ENCODE measurements at regions not wholly inside any gene's neighbourhood (a gene's known extent, or its start where the extent isn't known, plus 50 kb on each side); places are given as distances from the start of the nearest gene placed in this dataset.

GRCh38 chr1:115233598-115233997 lies 104.5 kb downstream of the NGF start:
- H3K79me2 ChIP-seq (ENCODE audit: control insufficient read depth, insufficient read depth, low read length, unreplicated experiment) = no peaks in the 10 kb centered on the region
- no peaks in the 10 kb centered on the region for H3K36me3 ChIP-seq (ENCODE audit: insufficient read depth, low read length)
- no peak overlapping the region for H2AFZ ChIP-seq (ENCODE audit: low read length, unreplicated experiment)
- H3K27ac ChIP-seq (ENCODE audit: low read depth, low read length) = no peak overlapping the region
- H3K27me3 ChIP-seq (ENCODE audit: insufficient read depth, low read length) = no peaks in the 10 kb centered on the region
- no peaks in the 10 kb centered on the region for H3K4me1 ChIP-seq (ENCODE audit: control insufficient read depth, insufficient read depth, low read length, unreplicated experiment)
- H3K4me3 ChIP-seq (ENCODE audit: low read depth, low read length) = no peak overlapping the region

- Histone ChIP-seq H3K36me3 (ENCODE audit: insufficient read depth, low read length) (no peaks in the 10 kb centered on the region), H3K27me3 (ENCODE audit: insufficient read depth, low read length) (no peaks in the 10 kb centered on the region), H3K4me1 (ENCODE audit: control insufficient read depth, insufficient read depth, low read length, unreplicated experiment) (no peaks in the 10 kb centered on the region), H3K79me2 (ENCODE audit: control insufficient read depth, insufficient read depth, low read length, unreplicated experiment) (no peaks in the 10 kb centered on the region), H3K4me3 (ENCODE audit: low read depth, low read length) (no peak overlapping the region), H3K27ac (ENCODE audit: low read depth, low read length) (no peak overlapping the region), H2AFZ (ENCODE audit: low read length, unreplicated experiment) (no peak overlapping the region)
Observed at GRCh38 chr1:115230281-115230680, 107.8 kb downstream of the NGF start.

- H3K27ac ChIP-seq (ENCODE audit: low read depth, low read length) = no peak overlapping the region
- H3K27me3 ChIP-seq (ENCODE audit: insufficient read depth, low read length) = no peaks in the 10 kb centered on the region
- H3K4me3 ChIP-seq (ENCODE audit: low read depth, low read length) = no peak overlapping the region
Observed at GRCh38 chr1:115229016-115229415, 109.0 kb downstream of the NGF start.

GRCh38 chr1:115228191-115228590 lies 109.9 kb downstream of the NGF start:
- Histone ChIP-seq H3K27ac (ENCODE audit: low read depth, low read length) (no peak overlapping the region), H3K27me3 (ENCODE audit: insufficient read depth, low read length) (no peaks in the 10 kb centered on the region), H3K36me3 (ENCODE audit: insufficient read depth, low read length) (no peaks in the 10 kb centered on the region), H2AFZ (ENCODE audit: low read length, unreplicated experiment) (peak overlapping the region; percentile 22), H3K4me1 (ENCODE audit: control insufficient read depth, insufficient read depth, low read length, unreplicated experiment) (no peaks in the 10 kb centered on the region), H3K79me2 (ENCODE audit: control insufficient read depth, insufficient read depth, low read length, unreplicated experiment) (no peaks in the 10 kb centered on the region), H3K4me3 (ENCODE audit: low read depth, low read length) (no peak overlapping the region)

More at GRCh38 chr1:115229016-115229415, 109.0 kb downstream of the NGF start:
- Histone ChIP-seq H3K79me2 (ENCODE audit: control insufficient read depth, insufficient read depth, low read length, unreplicated experiment) (no peaks in the 10 kb centered on the region), H2AFZ (ENCODE audit: low read length, unreplicated experiment) (no peak overlapping the region), H3K36me3 (ENCODE audit: insufficient read depth, low read length) (no peaks in the 10 kb centered on the region), H3K4me1 (ENCODE audit: control insufficient read depth, insufficient read depth, low read length, unreplicated experiment) (no peaks in the 10 kb centered on the region)

- Histone ChIP-seq H3K27ac (ENCODE audit: low read depth, low read length) (0 out of 2 replicates have a peak overlapping the region, but pooled peaks have one; percentile 21), H2AFZ (ENCODE audit: low read length, unreplicated experiment) (peak overlapping the region; percentile 22), H3K4me3 (ENCODE audit: low read depth, low read length) (no peak overlapping the region), H3K4me1 (ENCODE audit: control insufficient read depth, insufficient read depth, low read length, unreplicated experiment) (no peaks in the 10 kb centered on the region), H3K36me3 (ENCODE audit: insufficient read depth, low read length) (no peaks in the 10 kb centered on the region), H3K79me2 (ENCODE audit: control insufficient read depth, insufficient read depth, low read length, unreplicated experiment) (no peaks in the 10 kb centered on the region), H3K27me3 (ENCODE audit: insufficient read depth, low read length) (no peaks in the 10 kb centered on the region)
Observed at GRCh38 chr1:115227346-115228082, 110.5 kb downstream of the NGF start.

- Histone ChIP-seq H3K79me2 (ENCODE audit: control insufficient read depth, insufficient read depth, low read length, unreplicated experiment) (no peaks in the 10 kb centered on the region), H3K27me3 (ENCODE audit: insufficient read depth, low read length) (no peaks in the 10 kb centered on the region), H3K36me3 (ENCODE audit: insufficient read depth, low read length) (no peaks in the 10 kb centered on the region), H2AFZ (ENCODE audit: low read length, unreplicated experiment) (no peak overlapping the region), H3K4me3 (ENCODE audit: low read depth, low read length) (no peak overlapping the region), H3K27ac (ENCODE audit: low read depth, low read length) (no peak overlapping the region), H3K4me1 (ENCODE audit: control insufficient read depth, insufficient read depth, low read length, unreplicated experiment) (no peaks in the 10 kb centered on the region)
Observed at GRCh38 chr1:115225993-115226685, 111.9 kb downstream of the NGF start.

- Histone ChIP-seq H3K79me2 (ENCODE audit: control insufficient read depth, insufficient read depth, low read length, unreplicated experiment) (no peaks in the 10 kb centered on the region), H3K27me3 (ENCODE audit: insufficient read depth, low read length) (no peaks in the 10 kb centered on the region), H3K4me1 (ENCODE audit: control insufficient read depth, insufficient read depth, low read length, unreplicated experiment) (no peaks in the 10 kb centered on the region), H2AFZ (ENCODE audit: low read length, unreplicated experiment) (no peak overlapping the region), H3K4me3 (ENCODE audit: low read depth, low read length) (no peak overlapping the region), H3K36me3 (ENCODE audit: insufficient read depth, low read length) (no peaks in the 10 kb centered on the region), H3K27ac (ENCODE audit: low read depth, low read length) (no peak overlapping the region)
Observed at GRCh38 chr1:115224636-115225035, 113.4 kb downstream of the NGF start.

- H3K4me1 ChIP-seq (ENCODE audit: control insufficient read depth, insufficient read depth, low read length, unreplicated experiment) = no peaks in the 10 kb centered on the region
- H2AFZ ChIP-seq (ENCODE audit: low read length, unreplicated experiment) = no peak overlapping the region
- H3K27ac ChIP-seq (ENCODE audit: low read depth, low read length) = no peak overlapping the region
- no peaks in the 10 kb centered on the region for H3K36me3 ChIP-seq (ENCODE audit: insufficient read depth, low read length)
- no peak overlapping the region for H3K4me3 ChIP-seq (ENCODE audit: low read depth, low read length)
- no peaks in the 10 kb centered on the region for H3K79me2 ChIP-seq (ENCODE audit: control insufficient read depth, insufficient read depth, low read length, unreplicated experiment)
- no peaks in the 10 kb centered on the region for H3K27me3 ChIP-seq (ENCODE audit: insufficient read depth, low read length)
Observed at GRCh38 chr1:115222616-115223402, 115.2 kb downstream of the NGF start.

- Histone ChIP-seq H3K27me3 (ENCODE audit: insufficient read depth, low read length) (no peaks in the 10 kb centered on the region), H3K4me3 (ENCODE audit: low read depth, low read length) (no peak overlapping the region), H2AFZ (ENCODE audit: low read length, unreplicated experiment) (no peak overlapping the region), H3K4me1 (ENCODE audit: control insufficient read depth, insufficient read depth, low read length, unreplicated experiment) (no peaks in the 10 kb centered on the region), H3K36me3 (ENCODE audit: insufficient read depth, low read length) (no peaks in the 10 kb centered on the region), H3K27ac (ENCODE audit: low read depth, low read length) (no peak overlapping the region), H3K79me2 (ENCODE audit: control insufficient read depth, insufficient read depth, low read length, unreplicated experiment) (no peaks in the 10 kb centered on the region)
Observed at GRCh38 chr1:115220340-115221270, 117.4 kb downstream of the NGF start.

- Histone ChIP-seq H3K27me3 (ENCODE audit: insufficient read depth, low read length) (no peaks in the 10 kb centered on the region), H3K27ac (ENCODE audit: low read depth, low read length) (no peak overlapping the region), H2AFZ (ENCODE audit: low read length, unreplicated experiment) (no peak overlapping the region), H3K4me3 (ENCODE audit: low read depth, low read length) (no peak overlapping the region), H3K79me2 (ENCODE audit: control insufficient read depth, insufficient read depth, low read length, unreplicated experiment) (no peaks in the 10 kb centered on the region), H3K4me1 (ENCODE audit: control insufficient read depth, insufficient read depth, low read length, unreplicated experiment) (no peaks in the 10 kb centered on the region), H3K36me3 (ENCODE audit: insufficient read depth, low read length) (no peaks in the 10 kb centered on the region)
Observed at GRCh38 chr1:115219927-115220326, 118.1 kb downstream of the NGF start.

Measured in ACC112 (cell line).